IPS DF 6.9 (cell line): ENCODE measurements at regions not wholly inside any gene's neighbourhood (a gene's known extent, or its start where the extent isn't known, plus 50 kb on each side); places are given as distances from the start of the nearest gene placed in this dataset.

ENCODE experiments used
- DNase-seq: peaks from one replicate; pipeline ENCODE4 v3.0.0-alpha.2; 2013; ENCODE audit warnings: low read depth, low spot score
- H3K27ac ChIP-seq: one replicate; pipeline ENCODE4 v1.5.1; 2013; ENCODE audit warnings: low read length, control low read depth
- H3K27me3 ChIP-seq: 2 replicates; pipeline ENCODE4 v1.6.1; 2013; ENCODE audit warnings: mild to moderate bottlenecking, low read length; ENCODE audit not compliant: control insufficient read depth, insufficient read depth
- H3K36me3 ChIP-seq: 2 replicates; pipeline ENCODE4 v1.6.1; 2013; ENCODE audit warnings: low read length; ENCODE audit not compliant: control insufficient read depth, insufficient read depth
- H3K4me1 ChIP-seq: 2 replicates; pipeline ENCODE4 v1.6.1; 2013; ENCODE audit warnings: low read length; ENCODE audit not compliant: control insufficient read depth, insufficient read depth
- H3K4me3 ChIP-seq: 2 replicates; pipeline ENCODE4 v1.5.1; 2013; ENCODE audit warnings: mild to moderate bottlenecking, low read length
- H3K9me3 ChIP-seq: 2 replicates; pipeline ENCODE4 v1.6.1; 2013; ENCODE audit warnings: low read length, inconsistent platforms; ENCODE audit not compliant: control insufficient read depth, insufficient read depth
- WGBS: extraction: QIAGEN DNeasy Blood & Tissue Kit; methylation state at CpG from one replicate; pipeline ENCODE4 v1.1.7; 2013; ENCODE audit warnings: mixed read lengths, missing lambda C conversion rate; ENCODE audit not compliant: insufficient read length, insufficient coverage; 5-methylcytosine and 5-hydroxymethylcytosine counted together

DNA sequence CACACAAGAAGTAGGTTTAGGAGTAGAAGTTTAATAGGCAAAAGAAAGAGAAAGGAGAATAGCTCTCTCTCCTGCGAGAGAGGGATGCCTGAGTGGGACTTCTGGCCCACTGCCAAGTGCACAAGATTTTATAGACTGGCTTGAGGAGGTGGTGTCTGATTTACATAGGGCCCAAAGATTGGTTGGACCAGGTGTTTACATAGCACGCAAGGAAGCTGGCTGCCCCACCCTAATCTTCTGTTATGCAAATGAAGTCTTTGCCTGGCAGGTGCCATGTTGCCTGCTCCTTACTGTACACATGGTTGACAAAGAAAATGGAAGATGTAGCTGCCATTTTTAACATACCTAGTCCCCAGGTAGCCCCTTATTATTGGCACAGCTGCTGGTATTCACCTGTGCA lies 170.8 kb upstream of the GATB start:
- DNase-seq, result no peak
- H3K36me3 ChIP-seq, result no peaks in the 10 kb centered on the region
- WGBS, result no CpG with 5 or more reads among the region's 2 CpGs
- no peaks in the 10 kb centered on the region for H3K4me1 ChIP-seq
- H3K4me3 ChIP-seq, result no peak overlapping the region
- H3K27ac ChIP-seq, result no peak overlapping the region
- no peaks in the 10 kb centered on the region for H3K9me3 ChIP-seq
- H3K27me3 ChIP-seq, result no peaks in the 10 kb centered on the region

DNA sequence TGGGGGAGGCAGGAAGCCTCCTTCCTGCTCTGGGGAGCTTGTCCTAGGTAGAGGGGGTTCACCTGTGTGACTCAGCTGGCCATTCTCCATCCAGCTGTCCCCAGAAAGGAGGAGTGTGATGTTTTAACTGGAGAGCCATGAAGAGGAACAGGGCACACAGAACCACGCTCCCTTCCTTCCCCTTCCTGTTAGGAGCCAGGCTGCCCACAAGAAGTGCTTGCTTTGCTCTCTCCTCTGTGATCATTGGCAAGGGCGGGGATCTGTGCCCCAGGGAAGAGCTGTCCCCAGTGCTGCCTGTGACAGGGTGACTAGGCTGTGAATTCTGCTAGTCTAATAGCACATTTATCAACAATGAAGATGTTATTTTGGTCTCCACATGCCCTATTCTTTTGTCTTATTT lies 169.6 kb upstream of the GATB start:
- no peak for DNase-seq
- H3K27me3 ChIP-seq, result no peaks in the 10 kb centered on the region
- no peaks in the 10 kb centered on the region for H3K9me3 ChIP-seq
- H3K36me3 ChIP-seq, result no peaks in the 10 kb centered on the region
- no peaks in the 10 kb centered on the region for H3K4me1 ChIP-seq
- WGBS, result no CpG with 5 or more reads among the region's 2 CpGs
- H3K4me3 ChIP-seq, result no peak overlapping the region
- no peak overlapping the region for H3K27ac ChIP-seq

DNA sequence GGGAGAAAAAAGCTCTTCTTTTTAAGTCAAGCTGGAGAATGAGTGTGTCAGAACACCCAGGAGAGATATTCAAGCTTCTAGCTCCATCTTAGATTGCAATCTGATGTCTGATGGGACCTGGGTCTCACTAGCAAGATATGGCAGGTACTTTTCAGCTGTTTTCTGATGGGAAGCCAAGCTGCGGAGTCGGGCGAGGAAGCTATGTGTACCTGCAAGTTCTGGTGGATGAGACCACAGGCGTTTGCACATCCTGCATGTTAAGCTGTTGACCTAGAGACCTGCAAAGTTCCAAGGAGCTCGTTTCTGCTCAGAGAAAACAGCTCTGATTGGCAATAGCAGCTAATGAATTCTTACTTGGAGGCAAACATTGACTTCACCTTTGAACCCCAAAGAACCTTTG lies 167.3 kb upstream of the GATB start:
- no CpG with 5 or more reads among the region's 5 CpGs for WGBS
- DNase-seq, result no peak

DNA sequence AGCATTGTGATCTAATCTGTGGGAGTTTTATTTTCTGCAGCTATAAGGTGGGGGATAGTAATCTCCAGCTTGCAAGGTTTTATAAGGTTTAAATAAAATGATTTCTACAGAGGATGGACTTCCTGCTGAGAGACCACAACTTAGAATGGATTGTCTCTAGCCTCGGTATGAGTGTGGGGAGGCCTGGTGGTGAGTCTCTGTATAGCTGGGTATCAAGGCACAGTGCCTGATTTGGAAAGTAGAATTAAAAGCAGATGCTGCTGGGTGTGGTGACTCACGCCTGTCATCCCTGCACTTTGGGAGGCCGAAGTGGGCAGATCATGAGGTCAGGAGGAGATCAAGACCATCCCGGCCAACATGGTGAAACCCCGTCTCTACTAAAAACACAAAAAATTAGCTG lies 162.0 kb upstream of the GATB start:
- DNase-seq, result no peak
- Histone ChIP-seq H3K4me3 (no peak overlapping the region), H3K27ac (no peak overlapping the region), H3K27me3 (no peaks in the 10 kb centered on the region), H3K4me1 (no peaks in the 10 kb centered on the region), H3K36me3 (no peaks in the 10 kb centered on the region), H3K9me3 (no peaks in the 10 kb centered on the region)
- no CpG with 5 or more reads among the region's 5 CpGs for WGBS

More for the DNA sequence above, 167.3 kb upstream of the GATB start:
- H3K27me3 ChIP-seq, result no peaks in the 10 kb centered on the region
- no peaks in the 10 kb centered on the region for H3K4me1 ChIP-seq
- H3K4me3 ChIP-seq, result no peak overlapping the region
- no peak overlapping the region for H3K27ac ChIP-seq
- no peaks in the 10 kb centered on the region for H3K36me3 ChIP-seq
- H3K9me3 ChIP-seq, result no peaks in the 10 kb centered on the region

DNA sequence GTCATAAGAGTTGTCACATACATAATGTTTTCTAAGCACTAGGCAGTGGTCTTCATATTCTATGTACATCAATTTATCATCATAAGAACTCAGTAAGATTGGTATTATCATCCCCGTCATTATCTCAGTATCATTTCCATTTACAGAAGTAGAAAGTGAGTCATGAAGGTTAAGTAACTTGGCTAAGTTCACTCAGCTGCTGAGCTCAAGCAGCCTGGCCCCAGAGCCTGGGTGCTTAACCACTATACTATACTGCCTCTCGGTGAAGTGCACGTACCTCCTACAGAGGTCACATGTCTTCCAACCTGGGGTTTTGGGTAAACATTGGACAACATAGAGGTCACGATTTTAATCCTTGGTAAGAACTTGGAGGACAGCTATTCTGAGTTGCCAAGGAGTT lies 161.5 kb upstream of the GATB start:
- WGBS, result no CpG with 5 or more reads among the region's 4 CpGs
- H3K4me1 ChIP-seq, result no peaks in the 10 kb centered on the region
- no peak overlapping the region for H3K4me3 ChIP-seq
- no peaks in the 10 kb centered on the region for H3K36me3 ChIP-seq
- no peaks in the 10 kb centered on the region for H3K27me3 ChIP-seq
- no peaks in the 10 kb centered on the region for H3K9me3 ChIP-seq
- DNase-seq, result no peak
- no peak overlapping the region for H3K27ac ChIP-seq

DNA sequence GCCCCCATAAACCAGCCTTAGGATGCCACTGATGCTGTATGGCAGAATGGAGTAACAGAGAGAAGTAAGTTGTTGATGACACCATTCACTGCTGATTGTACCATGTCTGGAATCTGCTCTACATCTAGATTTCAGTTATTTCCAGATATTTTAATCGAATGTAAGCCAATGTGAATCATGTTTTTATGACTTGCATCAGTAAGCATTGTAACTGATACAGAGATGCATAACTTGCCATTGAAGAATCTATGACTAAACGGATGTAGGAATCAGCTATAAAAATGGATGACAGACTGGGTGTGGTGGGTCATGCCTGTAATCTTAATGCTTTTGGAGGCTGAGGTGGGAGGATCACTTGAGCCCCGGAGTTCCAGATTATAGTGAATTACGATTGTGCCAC lies 161.0 kb upstream of the GATB start:
- H3K27ac ChIP-seq, result no peak overlapping the region
- H3K27me3 ChIP-seq, result no peaks in the 10 kb centered on the region
- no peaks in the 10 kb centered on the region for H3K9me3 ChIP-seq
- no peak for DNase-seq
- H3K36me3 ChIP-seq, result no peaks in the 10 kb centered on the region
- WGBS, result no CpG with 5 or more reads among the region's 4 CpGs
- no peak overlapping the region for H3K4me3 ChIP-seq
- no peaks in the 10 kb centered on the region; the same call in 1 of the 2 replicates for H3K4me1 ChIP-seq

DNA sequence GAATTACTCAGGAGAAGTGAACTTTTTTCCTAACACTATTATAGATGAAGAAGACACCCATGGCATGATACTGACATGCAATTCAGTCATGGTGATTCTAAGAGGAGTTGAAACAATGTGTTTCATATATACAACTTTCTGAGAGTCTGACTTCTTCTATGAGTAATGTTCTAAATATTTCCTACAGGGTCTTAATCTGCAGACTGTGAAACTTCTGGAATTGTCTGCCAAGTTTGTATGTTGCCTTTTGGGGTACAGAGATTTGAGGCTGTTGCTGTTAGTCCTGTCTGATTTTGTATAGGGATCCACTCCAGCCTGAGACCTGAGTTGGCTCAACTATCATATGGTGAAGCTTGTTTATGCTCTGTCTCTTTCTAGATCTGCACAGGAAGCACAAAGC lies 160.6 kb upstream of the GATB start:
- Histone ChIP-seq H3K27me3 (no peaks in the 10 kb centered on the region), H3K4me3 (no peak overlapping the region), H3K4me1 (no peaks in the 10 kb centered on the region; the same call in 1 of the 2 replicates), H3K9me3 (no peaks in the 10 kb centered on the region), H3K36me3 (no peaks in the 10 kb centered on the region), H3K27ac (no peak overlapping the region)
- no peak for DNase-seq

DNA sequence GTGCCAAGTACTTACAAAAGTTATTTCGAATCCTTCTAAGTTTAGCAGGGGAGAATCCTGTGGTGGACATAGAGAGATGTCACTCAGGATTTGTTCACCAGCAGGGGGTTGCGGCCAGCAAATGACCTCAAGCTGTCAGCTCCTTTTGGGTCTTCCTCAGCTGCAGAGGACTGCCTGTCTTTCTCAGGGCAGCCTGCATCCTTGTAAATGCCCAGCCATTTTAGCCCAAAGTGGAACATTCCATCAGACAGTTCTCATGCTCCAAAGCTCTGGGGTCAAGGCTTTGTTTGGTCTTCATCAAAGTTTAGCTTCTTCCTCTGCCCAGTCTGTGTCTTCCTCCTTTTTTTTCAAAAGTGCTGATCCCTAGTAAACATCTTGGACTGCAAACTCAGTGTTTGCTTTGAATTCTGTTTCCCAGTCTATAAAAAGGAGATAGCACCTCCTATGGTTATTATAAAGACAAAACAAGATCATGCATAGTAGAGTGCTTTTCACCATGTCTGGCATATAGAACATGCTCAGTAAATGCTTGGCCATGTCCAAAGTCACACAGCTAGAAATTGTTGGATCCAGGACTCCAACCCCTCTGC lies 156.4 kb upstream of the GATB start:
- H3K9me3 ChIP-seq, result no peaks in the 10 kb centered on the region
- no CpG with 5 or more reads among the region's 2 CpGs for WGBS
- no peak overlapping the region for H3K27ac ChIP-seq
- peaks cover 2% of the 10 kb centered on the region; the same call in 1 of the 2 replicates for H3K4me1 ChIP-seq
- H3K36me3 ChIP-seq, result no peaks in the 10 kb centered on the region
- no peak for DNase-seq
- H3K4me3 ChIP-seq, result no peak overlapping the region
- no peaks in the 10 kb centered on the region for H3K27me3 ChIP-seq

DNA sequence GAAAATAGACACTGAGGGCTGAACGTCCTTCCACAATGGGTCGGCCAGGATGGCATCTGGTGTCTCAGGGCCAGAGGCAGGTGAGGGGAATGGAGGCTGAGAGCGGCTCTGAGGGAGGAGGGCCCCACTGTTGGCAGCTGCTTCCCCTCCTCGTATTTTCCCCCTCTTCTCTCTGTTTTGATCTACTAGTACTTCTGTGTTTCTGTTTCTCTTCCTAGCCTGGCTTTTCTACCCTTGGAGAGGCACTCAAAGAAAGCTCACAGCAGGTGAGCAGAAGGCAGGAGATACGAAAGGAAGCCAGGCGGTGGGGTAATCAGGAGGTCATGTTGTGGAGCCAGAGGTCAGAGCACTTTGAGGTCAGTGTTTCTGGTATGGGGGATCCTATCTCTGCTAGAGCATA lies 151.8 kb upstream of the GATB start:
- DNase-seq, result no peak
- Histone ChIP-seq H3K27ac (no peak overlapping the region), H3K9me3 (no peaks in the 10 kb centered on the region), H3K36me3 (no peaks in the 10 kb centered on the region), H3K4me3 (no peak overlapping the region), H3K27me3 (no peaks in the 10 kb centered on the region), H3K4me1 (peaks cover 4% of the 10 kb centered on the region)
- WGBS, result no CpG with 5 or more reads among the region's 6 CpGs

DNA sequence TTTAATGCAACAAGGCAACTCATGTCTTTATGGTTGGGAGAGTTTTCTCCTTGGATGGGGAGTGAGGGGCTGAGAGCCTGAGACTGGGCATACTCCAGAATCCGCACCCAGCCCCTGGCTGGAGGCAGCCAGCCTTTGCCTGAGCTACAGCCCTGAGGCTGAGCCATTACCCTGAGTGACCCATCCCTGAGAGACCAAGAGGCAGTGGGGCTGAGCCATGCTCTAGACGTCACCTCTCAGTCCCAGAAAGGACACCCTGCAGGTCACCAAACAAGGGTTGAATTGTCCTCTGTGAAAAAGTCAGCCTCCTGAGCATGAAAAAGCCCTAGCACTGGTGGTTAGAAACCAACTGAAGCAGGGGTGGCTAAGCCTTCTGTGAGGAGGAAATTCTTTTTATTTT lies 151.2 kb upstream of the GATB start:
- Histone ChIP-seq H3K9me3 (no peaks in the 10 kb centered on the region), H3K36me3 (no peaks in the 10 kb centered on the region), H3K27me3 (no peaks in the 10 kb centered on the region), H3K4me1 (peaks cover 4% of the 10 kb centered on the region), H3K27ac (no peak overlapping the region), H3K4me3 (no peak overlapping the region)
- no peak for DNase-seq
- no CpG with 5 or more reads among the region's 2 CpGs for WGBS

DNA sequence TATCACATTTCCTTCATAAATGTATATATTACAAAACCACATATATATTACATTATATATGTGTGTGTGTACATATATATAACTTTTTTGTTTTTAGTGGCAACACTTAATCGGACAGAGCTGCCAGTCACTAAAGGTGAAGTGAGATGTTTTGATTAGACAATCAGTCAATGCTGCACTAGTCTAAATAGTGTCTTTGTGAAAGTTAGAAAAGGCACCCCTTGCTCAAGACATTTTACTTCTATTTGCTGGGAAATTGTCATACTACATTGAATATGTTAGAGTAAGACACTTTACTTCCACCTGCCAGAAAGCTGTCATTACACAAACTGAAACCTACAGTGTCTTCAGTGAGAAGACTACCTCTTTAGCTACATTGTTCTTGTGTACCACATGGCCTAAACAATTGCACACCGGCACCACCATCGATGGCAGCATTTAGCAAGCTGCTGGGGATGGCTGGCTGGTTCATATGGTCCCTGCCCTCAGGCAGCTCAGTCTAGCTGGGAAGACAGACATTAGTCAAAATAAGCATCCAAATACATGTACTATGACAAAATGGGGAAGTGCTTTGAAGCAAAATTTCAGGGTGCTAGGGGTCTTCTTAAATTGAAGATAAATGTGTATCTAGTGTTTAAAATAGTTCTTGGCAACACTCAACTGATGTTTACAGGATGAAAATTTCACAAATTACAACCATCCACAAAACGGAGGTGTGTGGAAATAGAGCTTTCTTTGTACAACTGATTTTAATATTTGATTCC lies 148.1 kb upstream of the GATB start:
- H3K4me3 ChIP-seq, result no peak overlapping the region
- WGBS, result no CpG with 5 or more reads among the region's 4 CpGs
- no peaks in the 10 kb centered on the region for H3K27me3 ChIP-seq
- H3K27ac ChIP-seq, result no peak overlapping the region
- no peak for DNase-seq
- no peaks in the 10 kb centered on the region for H3K9me3 ChIP-seq
- peaks cover 4% of the 10 kb centered on the region for H3K4me1 ChIP-seq
- H3K36me3 ChIP-seq, result no peaks in the 10 kb centered on the region
